Peyer's patch (tissue), 4 donors: ENCODE measurements at regions not wholly inside any gene's neighbourhood (a gene's known extent, or its start where the extent isn't known, plus 50 kb on each side); places are given as distances from the start of the nearest gene placed in this dataset.

Experiments
- POLR2A ChIP-seq, 2 donors: fragments of 450-650 bp; IDR thresholded peaks; one replicate each; pipeline ENCODE4 v1.5.1; 2017; ENCODE audit warnings: antibody characterized with exemption in 2 of 2, mild to moderate bottlenecking in 2 of 2, moderate library complexity in 2 of 2
- TF ChIP-seq, protein P1 (sequence below), 6 experiments: fragments of 450-650 bp in 4 of 6; fragments of 200-600 bp in 2 of 6; sonication (generic) in 1 of 6; IDR thresholded peaks; one replicate each; pipeline ENCODE4 v1.5.1; 2017 to 2019; ENCODE audit warnings: antibody characterized with exemption in 6 of 6, mild to moderate bottlenecking in 3 of 6, moderate library complexity in 1 of 6

DNA sequence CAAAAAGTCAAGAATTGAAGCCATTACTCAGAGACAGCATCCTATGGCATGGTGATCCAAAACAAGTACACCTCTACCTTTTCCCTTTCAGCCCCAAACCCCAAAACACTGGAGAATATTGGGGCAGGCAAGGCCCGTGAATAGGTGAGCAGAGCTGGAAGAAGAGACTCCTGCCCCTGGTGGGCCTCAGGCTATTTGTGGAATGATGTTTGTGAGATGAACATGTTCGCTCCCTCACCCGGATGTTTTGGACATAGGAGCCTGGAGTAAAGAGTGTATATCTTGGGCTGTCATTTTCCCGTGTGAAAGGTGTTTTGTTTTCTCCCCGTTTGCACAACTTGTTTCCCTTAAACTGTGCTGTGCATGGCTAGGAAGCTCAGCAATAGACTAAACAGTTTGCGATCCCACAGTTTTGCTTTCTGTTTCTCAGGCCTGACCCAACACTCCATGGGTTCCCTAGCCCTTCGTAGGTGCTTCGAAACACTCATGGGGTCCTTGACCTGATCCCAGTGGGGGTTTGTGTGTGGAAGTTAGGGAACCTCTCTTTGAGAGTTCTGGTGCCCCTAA, 136.5 kb upstream of the TNP1 start:
- TF ChIP-seq POLR2A (IDR thresholded peaks at IDR 0.05): no peak
- TF ChIP-seq, protein P1, sequence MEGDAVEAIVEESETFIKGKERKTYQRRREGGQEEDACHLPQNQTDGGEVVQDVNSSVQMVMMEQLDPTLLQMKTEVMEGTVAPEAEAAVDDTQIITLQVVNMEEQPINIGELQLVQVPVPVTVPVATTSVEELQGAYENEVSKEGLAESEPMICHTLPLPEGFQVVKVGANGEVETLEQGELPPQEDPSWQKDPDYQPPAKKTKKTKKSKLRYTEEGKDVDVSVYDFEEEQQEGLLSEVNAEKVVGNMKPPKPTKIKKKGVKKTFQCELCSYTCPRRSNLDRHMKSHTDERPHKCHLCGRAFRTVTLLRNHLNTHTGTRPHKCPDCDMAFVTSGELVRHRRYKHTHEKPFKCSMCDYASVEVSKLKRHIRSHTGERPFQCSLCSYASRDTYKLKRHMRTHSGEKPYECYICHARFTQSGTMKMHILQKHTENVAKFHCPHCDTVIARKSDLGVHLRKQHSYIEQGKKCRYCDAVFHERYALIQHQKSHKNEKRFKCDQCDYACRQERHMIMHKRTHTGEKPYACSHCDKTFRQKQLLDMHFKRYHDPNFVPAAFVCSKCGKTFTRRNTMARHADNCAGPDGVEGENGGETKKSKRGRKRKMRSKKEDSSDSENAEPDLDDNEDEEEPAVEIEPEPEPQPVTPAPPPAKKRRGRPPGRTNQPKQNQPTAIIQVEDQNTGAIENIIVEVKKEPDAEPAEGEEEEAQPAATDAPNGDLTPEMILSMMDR (IDR thresholded peaks at IDR 0.05): no peak
